Caco-2 (cell line): ENCODE measurements at regions not wholly inside any gene's neighbourhood (a gene's known extent, or its start where the extent isn't known, plus 50 kb on each side); places are given as distances from the start of the nearest gene placed in this dataset.
"Not testable (repeated sequence)": the region's sequence is repeated elsewhere in the genome, so short reads cannot be mapped to it uniquely, and the experiment has no call there.

Experiments used
- BruUV-seq: library from RNA; stranded (reverse); fragments of 400-500 nt; replicated peaks from 2 replicates; lab custom pipeline; 2021; lab: Mats Ljungman, UMichigan
- CTCF ChIA-PET: fragments of 300-600 bp; sonication (Branson Sonifier 250); formaldehyde crosslinking; loops from one replicate; lab custom pipeline; 2022; ENCODE audit warnings: antibody characterized with exemption; lab: Charles Lee
- POLR2A ChIA-PET: fragments of 300-600 bp; sonication (Branson Sonifier 250); formaldehyde crosslinking; loops from one replicate; lab custom pipeline; 2022; ENCODE audit warnings: antibody characterized with exemption; lab: Charles Lee
- DNase-seq, 2 experiments: peaks; one replicate each; pipeline versions ENCODE4 v3.0.0 to v3.0.0-alpha.2; 2020 to 2022
- H3K27me3 ChIP-seq: replicated peaks from 2 replicates; pipeline ENCODE4 v1.6.0; 2011; ENCODE audit warnings: low read length; ENCODE audit not compliant: control insufficient read depth, insufficient read depth
- H3K36me3 ChIP-seq: 2 replicates; pipeline ENCODE4 v1.5.1; 2011; ENCODE audit warnings: low read length; ENCODE audit not compliant: control insufficient read depth, insufficient read depth
- H3K4me1 ChIP-seq: fragments of 250-450 bp; sonication (Bioruptor Pico); 2 replicates; pipeline ENCODE4 v1.5.1; 2020; ENCODE audit warnings: mild to moderate bottlenecking
- H3K4me3 ChIP-seq: 2 replicates; pipeline ENCODE4 v1.5.1; 2011; ENCODE audit warnings: low read depth, mild to moderate bottlenecking, control low read depth, low read length
- H3K9me3 ChIP-seq: fragments of 250-450 bp; sonication (Bioruptor Pico); 2 replicates; pipeline ENCODE4 v1.5.1; 2020; ENCODE audit warnings: mild to moderate bottlenecking, moderate library complexity
- H3K27ac Mint-ChIP-seq: one replicate; pipeline ENCODE4 v1.8.0; 2022; ENCODE audit warnings: mixed read lengths; ENCODE audit not compliant: unreplicated experiment
- H3K27me3 Mint-ChIP-seq: one replicate; pipeline ENCODE4 v1.8.0; 2022; ENCODE audit warnings: mixed read lengths; ENCODE audit not compliant: insufficient read depth, unreplicated experiment
- H3K36me3 Mint-ChIP-seq: one replicate; pipeline ENCODE4 v1.8.0; 2022; ENCODE audit warnings: mild to moderate bottlenecking, mixed read lengths; ENCODE audit not compliant: insufficient read depth, unreplicated experiment
- H3K4me1 Mint-ChIP-seq: one replicate; pipeline ENCODE4 v1.8.0; 2022; ENCODE audit warnings: low read depth, mixed read lengths; ENCODE audit not compliant: unreplicated experiment
- H3K4me3 Mint-ChIP-seq: one replicate; pipeline ENCODE4 v1.8.0; 2022; ENCODE audit warnings: mild to moderate bottlenecking, moderate library complexity, mixed read lengths; ENCODE audit not compliant: unreplicated experiment
- H3K9me3 Mint-ChIP-seq: one replicate; pipeline ENCODE4 v1.8.0; 2022; ENCODE audit warnings: mixed read lengths; ENCODE audit not compliant: unreplicated experiment
- intact Hi-C: fragments of 100-400 bp; cut with micrococcal nuclease; formaldehyde crosslinking; loops from one replicate; pipeline ENCODE4 v1.10.0; 2022; ENCODE audit not compliant: unreplicated experiment
- TF ChIP-seq, protein P1 (sequence below), 2 experiments: fragments of 200-600 bp in 1 of 2; IDR thresholded peaks; 1 replicate in 1 of 2; 2 replicates in 1 of 2; pipeline versions ENCODE4 v1.5.1 to v1.8.0; 2011 to 2022; ENCODE audit warnings: antibody characterized with exemption in 1 of 2, control low read depth in 1 of 2, inconsistent platforms in 1 of 2, low read depth in 1 of 2, low read length in 1 of 2, mild to moderate bottlenecking in 1 of 2, moderate library complexity in 1 of 2; ENCODE audit not compliant: insufficient read depth in 1 of 2, severe bottlenecking in 1 of 2, unreplicated experiment in 1 of 2

DNA sequence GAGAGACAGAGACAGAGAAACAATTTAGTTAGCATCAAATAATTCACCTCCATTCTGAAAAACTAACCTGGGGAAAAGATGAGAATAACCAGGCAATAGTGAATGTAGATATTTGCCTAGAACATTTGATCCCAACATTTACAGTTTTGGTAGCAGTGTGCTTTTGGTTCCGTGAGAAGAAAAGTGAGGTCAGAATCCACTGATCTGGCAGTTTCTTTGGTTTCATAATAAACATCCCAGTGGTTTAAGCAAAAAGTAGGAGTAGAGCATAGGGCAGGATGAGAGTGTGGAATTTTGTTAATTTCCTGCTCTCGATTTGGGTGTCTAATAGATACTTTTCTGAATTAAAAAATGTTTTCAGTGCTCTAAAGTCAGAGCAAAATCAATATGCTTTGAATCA, 887.0 kb downstream of the NR2F1-AS1 start:
- H3K27ac Mint-ChIP-seq = no peak overlapping the region
- Histone ChIP-seq H3K27me3 (no peaks in the 10 kb centered on the region), H3K4me3 (no peak overlapping the region), H3K36me3 (no peaks in the 10 kb centered on the region), H3K9me3 (no peaks in the 10 kb centered on the region), H3K4me1 (no peaks in the 10 kb centered on the region)
- DNase-seq = no peak
- no peaks in the 10 kb centered on the region for H3K36me3 Mint-ChIP-seq
- ChIA-PET POLR2A (no interaction called here), CTCF (no interaction called here)
- intact Hi-C loops = no loop called here
- no TSS peak for BruUV-seq
- TF ChIP-seq, protein P1, sequence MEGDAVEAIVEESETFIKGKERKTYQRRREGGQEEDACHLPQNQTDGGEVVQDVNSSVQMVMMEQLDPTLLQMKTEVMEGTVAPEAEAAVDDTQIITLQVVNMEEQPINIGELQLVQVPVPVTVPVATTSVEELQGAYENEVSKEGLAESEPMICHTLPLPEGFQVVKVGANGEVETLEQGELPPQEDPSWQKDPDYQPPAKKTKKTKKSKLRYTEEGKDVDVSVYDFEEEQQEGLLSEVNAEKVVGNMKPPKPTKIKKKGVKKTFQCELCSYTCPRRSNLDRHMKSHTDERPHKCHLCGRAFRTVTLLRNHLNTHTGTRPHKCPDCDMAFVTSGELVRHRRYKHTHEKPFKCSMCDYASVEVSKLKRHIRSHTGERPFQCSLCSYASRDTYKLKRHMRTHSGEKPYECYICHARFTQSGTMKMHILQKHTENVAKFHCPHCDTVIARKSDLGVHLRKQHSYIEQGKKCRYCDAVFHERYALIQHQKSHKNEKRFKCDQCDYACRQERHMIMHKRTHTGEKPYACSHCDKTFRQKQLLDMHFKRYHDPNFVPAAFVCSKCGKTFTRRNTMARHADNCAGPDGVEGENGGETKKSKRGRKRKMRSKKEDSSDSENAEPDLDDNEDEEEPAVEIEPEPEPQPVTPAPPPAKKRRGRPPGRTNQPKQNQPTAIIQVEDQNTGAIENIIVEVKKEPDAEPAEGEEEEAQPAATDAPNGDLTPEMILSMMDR (IDR thresholded peaks at IDR 0.05; ENCODE audit: insufficient read depth in 1 of 2, low read depth in 1 of 2, low read length in 1 of 2, severe bottlenecking in 1 of 2, unreplicated experiment in 1 of 2) = no peak
- H3K4me1 Mint-ChIP-seq = no peaks in the 10 kb centered on the region
- H3K9me3 Mint-ChIP-seq = no peaks in the 10 kb centered on the region
- H3K4me3 Mint-ChIP-seq = no peak overlapping the region
- no peaks in the 10 kb centered on the region for H3K27me3 Mint-ChIP-seq

DNA sequence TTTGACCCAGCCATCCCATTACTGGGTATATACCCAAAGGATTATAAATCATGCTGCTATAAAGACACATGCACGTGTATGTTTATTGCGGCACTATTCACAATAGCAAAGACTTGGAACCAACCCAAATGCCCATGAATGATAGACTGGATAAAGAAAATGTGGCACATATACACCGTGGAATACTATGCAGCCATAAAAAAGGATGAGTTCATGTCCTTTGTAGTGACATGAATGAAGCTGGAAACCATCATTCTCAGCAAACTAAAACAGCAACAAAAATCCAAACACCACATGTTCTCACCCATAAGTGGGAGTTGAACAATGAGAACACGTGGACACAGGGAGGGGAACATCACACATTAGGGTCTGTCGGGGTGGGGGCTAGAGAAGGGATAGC, 889.1 kb downstream of the NR2F1-AS1 start:
- POLR2A ChIA-PET, H3K36me3 ChIP-seq, H3K9me3 Mint-ChIP-seq, DNase-seq, H3K27me3 ChIP-seq, H3K4me1 ChIP-seq, BruUV-seq, H3K27me3 Mint-ChIP-seq, H3K27ac Mint-ChIP-seq, CTCF ChIA-PET, H3K4me3 Mint-ChIP-seq, H3K4me1 Mint-ChIP-seq, intact Hi-C loops, H3K4me3 ChIP-seq, H3K36me3 Mint-ChIP-seq, H3K9me3 ChIP-seq: not testable (repeated sequence)

DNA sequence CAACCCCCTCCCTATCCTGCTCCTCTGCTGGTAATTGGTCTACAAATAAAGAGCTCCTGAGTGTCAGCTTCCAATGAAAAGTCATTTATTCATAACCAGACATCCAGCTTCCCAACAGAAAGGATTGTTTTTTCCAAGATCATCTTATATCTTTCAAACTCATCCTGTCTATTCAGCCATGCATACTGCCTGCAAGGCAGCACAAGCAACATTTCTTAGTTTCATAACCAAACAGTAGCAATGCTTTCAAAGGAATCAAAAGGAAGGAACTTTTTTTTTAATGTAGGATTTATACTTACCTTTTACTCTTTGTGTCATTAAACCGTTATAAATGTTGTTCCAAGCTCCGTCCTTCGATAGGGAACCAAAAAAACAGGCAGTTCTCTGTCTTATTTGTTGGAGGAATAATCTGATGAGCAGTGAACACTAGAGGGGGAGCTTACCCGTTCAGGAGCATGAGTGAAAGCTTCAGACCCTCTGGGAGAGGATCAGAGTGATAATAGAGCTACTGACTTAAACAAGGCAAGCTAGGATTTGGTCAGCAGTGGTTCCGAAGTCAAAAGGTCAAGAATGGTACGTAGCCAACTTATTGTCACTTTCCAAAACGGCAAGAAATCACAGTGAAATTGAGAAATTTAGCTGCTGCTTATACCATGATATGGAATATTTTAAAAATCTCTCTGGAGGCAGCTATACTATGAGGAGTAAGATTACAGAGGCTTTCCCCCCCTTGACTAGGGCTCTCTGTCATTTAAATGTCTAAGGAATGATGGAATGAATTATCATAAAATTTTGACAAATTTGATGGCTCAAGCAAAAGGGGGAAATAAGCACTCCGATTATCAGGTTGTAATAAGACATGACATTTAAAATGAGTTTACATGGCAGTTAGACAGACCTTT, 892.9 kb downstream of the NR2F1-AS1 start:
- ChIA-PET POLR2A (no interaction called here), CTCF (interaction anchor here (0.6 to 1.3 kb wide), 6 partner anchors 27 to 212 kb away, joined by 3 to 14 read pairs (median 3); no protein-coding TSS in a partner anchor)
- intact Hi-C loops = loop anchor here (1.0 to 10.0 kb wide), 4 partner anchors 89 to 374 kb away; no protein-coding TSS in a partner anchor
- Mint-ChIP-seq H3K4me1 (no peaks in the 10 kb centered on the region), H3K27me3 (no peaks in the 10 kb centered on the region), H3K4me3 (no peak overlapping the region), H3K36me3 (no peaks in the 10 kb centered on the region), H3K27ac (no peak overlapping the region), H3K9me3 (no peaks in the 10 kb centered on the region)
- Histone ChIP-seq H3K4me3 (no peak overlapping the region), H3K9me3 (no peaks in the 10 kb centered on the region), H3K4me1 (no peaks in the 10 kb centered on the region), H3K27me3 (no peaks in the 10 kb centered on the region), H3K36me3 (no peaks in the 10 kb centered on the region)
- peak; percentile 38 to 40 for DNase-seq
- BruUV-seq = no TSS peak
- TF ChIP-seq, protein P1 (IDR thresholded peaks at IDR 0.05; ENCODE audit: insufficient read depth in 1 of 2, low read depth in 1 of 2, low read length in 1 of 2, severe bottlenecking in 1 of 2, unreplicated experiment in 1 of 2) = peak; percentile 43 to 44
